ENCODE measurements at regions not wholly inside any gene's neighbourhood (a gene's known extent, or its start where the extent isn't known, plus 50 kb on each side); places are given as distances from the start of the nearest gene placed in this dataset.

- DNase-seq (ENCODE audit: low read depth in 3 of 3): no peak
Measured at GRCh38 chr3:10583798-10584708, 78.7 kb upstream of the ATP2B2 start.

- DNase-seq (ENCODE audit: low read depth in 3 of 3): no peak
Measured at GRCh38 chr3:10585945-10586344, 80.6 kb upstream of the ATP2B2 start.

DNA sequence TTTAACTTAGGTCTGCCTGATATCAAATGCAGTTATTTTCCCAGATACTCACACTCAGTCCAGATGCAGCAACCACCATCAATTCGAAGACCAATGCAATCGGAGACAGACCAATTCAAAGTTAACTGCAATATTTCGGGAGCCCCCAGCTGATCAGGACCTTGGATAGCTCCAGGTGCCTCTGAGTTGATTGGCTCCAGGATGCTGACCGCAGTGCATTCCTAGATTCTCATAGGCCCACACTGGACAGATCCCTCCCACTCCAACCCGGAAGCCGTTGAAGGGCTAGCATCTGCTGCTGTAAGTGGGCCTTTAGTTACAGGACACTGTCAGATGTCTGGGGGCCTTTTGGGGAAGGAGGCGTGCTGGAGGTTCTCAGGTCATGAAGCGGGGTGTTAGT, 89.5 kb upstream of the ATP2B2 start:
- peak in 2 of 3 experiments; percentile 7 to 26 for DNase-seq (ENCODE audit: low read depth in 3 of 3)

GRCh38 chr3:10596746-10597448, 91.5 kb upstream of the ATP2B2 start:
- DNase-seq (ENCODE audit: low read depth in 3 of 3): no peak

DNA sequence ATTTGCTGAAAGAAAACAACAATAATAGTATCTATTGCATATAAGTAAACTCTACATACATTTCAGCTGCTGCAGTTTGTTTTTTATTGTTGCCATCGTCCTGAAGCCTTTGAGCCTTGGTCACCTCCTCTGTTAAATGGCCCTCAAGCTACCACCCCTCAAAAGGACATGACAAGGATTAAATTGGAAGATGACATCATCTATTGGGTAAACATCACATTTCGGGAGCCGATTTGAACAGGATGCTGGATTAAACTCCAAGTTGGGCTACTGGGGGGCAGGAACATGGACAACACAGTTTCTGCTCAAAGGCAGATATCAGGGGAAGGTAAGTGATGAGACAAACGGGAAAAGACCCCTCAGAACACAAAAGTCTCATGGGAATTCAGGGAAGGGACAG, 92.3 kb upstream of the ATP2B2 start:
- no peak for DNase-seq (ENCODE audit: low read depth in 3 of 3)

GRCh38 chr3:10599017-10599416, 93.6 kb upstream of the ATP2B2 start:
- no peak for DNase-seq (ENCODE audit: low read depth in 3 of 3)

DNA sequence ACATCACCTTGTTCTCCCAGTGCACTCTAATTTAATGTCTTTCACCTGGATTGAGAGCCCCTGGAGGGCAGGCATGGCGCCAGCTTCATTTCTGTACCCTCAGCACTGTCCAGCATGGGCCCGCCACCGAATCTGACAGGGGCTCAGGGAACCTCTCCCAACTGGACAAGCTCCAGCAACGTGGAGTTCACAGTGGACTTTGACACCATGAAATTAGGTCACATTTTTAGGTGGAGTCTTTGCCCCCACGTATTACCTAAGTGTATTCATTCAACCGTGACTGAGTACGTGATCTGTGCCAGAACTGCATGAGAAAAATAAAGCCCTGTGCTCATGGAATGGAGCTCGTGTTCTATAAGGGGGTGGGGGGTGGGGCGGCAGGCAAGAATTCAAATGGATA, 94.1 kb upstream of the ATP2B2 start:
- no peak for DNase-seq (ENCODE audit: low read depth in 3 of 3)

DNA sequence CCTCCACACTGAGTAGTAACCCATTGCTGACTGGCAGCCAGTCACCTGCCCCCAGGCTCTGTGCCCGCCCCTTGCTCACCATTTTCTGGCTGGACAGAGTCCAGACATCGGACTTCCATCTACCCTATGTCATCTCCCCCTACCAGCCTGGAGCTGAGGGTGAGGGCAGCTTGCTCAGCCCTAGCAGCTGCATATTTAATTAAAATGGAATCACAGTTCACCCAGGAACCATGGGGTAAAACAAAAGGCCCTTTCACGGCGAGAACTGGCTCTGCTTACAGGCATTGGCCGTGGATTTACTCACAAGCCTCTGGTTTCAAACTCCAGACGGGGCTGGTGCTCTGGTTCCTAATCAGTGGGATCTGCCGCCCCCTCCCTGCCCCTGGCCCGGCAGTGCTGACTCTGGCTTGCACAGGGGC, 94.9 kb upstream of the ATP2B2 start:
- DNase-seq (ENCODE audit: low read depth in 3 of 3): no peak

GRCh38 chr3:10600726-10601125, 95.3 kb upstream of the ATP2B2 start:
- no peak for DNase-seq (ENCODE audit: low read depth in 3 of 3)

- no peak for DNase-seq (ENCODE audit: low read depth in 3 of 3)
Measured at GRCh38 chr3:10601151-10601856, 95.9 kb upstream of the ATP2B2 start.

DNA sequence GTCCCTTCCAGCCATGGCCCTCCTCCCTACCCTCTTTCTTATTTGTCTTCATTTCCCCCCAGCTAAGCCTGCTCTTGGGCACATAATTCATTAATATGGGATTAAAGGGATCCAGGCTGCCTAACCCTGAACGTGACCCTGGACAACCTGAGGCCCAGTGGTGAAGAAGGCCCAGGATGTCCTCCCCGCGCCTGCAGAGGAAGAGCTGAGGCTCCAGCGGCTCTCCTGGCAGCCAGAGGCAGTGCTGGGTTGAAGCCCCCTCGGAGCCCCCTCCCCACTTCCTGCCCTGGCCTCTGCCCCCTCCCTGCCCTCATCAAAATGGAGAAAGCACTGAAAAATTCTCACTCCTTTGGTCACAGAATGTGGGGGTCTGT, 96.5 kb upstream of the ATP2B2 start:
- no peak for DNase-seq (ENCODE audit: low read depth in 3 of 3)

GRCh38 chr3:10602271-10602670, 96.9 kb upstream of the ATP2B2 start:
- no peak for DNase-seq (ENCODE audit: low read depth in 3 of 3)

DNA sequence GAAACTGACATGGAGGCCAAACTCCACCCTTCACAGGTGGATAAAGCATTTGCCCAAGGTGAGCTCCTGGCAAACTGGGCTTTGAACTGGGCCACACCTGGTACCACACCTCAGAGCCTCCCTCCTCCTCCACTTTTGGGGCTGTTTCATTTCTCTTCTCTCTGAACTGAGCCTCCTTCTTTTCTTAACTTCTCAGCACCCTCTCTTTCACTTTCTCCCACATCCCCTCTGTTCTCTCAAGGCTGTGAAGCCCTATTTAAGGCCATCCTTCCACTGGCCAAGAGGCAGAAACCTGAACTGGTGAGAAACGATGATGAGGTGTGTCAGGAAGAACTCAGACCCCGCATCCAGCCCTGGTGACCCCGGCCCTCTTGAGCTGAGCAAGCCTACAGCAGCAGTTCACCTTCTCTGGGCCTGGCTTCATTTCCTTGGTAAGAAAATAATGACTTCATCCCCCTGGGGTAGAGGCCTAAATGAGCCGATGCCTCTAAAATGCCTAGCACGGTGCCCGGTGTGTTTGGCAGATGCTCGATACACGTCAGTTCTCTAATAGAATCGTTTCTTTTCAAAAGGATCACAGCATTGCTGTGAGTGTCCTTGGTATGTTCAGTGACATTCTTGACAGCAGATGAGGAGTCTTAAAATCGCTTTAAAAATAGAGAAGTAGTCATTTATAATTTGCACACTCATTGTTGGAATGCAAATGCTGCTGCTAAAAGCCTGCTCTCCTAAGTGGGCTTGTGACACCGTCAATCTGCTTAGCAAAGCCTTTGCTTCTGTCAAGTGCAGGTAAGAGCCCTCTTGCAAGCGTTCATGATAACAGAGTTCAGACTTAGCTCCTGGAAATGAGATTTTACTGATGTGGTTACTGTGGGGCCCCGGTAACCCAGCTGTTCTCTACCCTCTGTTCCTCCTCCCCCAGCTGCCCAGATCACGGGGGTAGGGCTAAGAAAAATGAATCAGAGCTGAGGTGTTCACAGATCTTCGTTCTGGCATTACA, 97.7 kb upstream of the ATP2B2 start:
- DNase-seq (ENCODE audit: low read depth in 3 of 3): peak; percentile 22 to 55 (median 39)

GRCh38 chr3:10609134-10609533, 103.7 kb upstream of the ATP2B2 start:
- DNase-seq (ENCODE audit: low read depth in 3 of 3): no peak

GRCh38 chr3:10614168-10614567, 108.8 kb upstream of the ATP2B2 start:
- no peak for DNase-seq (ENCODE audit: low read depth in 3 of 3)

DNA sequence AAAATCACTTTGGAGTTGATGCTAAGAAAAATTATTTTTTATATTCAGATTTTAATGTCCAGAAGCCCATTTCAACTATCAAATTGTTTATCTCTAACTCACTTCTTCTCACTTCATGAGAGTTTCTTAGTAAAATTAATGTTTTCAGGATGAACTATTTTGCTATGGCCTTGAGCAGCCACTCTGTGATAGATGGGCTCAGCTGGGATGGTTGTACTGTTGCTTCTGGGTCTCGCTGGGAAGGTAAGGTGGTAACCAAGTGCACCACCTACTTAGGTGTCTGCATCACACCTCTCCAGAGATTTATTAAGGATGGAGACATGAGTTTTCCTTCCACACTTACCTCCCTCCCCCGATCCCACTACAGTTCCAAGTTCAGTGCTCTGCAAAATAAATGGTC, 110.3 kb upstream of the ATP2B2 start:
- no peak for DNase-seq (ENCODE audit: low read depth in 3 of 3)

DNA sequence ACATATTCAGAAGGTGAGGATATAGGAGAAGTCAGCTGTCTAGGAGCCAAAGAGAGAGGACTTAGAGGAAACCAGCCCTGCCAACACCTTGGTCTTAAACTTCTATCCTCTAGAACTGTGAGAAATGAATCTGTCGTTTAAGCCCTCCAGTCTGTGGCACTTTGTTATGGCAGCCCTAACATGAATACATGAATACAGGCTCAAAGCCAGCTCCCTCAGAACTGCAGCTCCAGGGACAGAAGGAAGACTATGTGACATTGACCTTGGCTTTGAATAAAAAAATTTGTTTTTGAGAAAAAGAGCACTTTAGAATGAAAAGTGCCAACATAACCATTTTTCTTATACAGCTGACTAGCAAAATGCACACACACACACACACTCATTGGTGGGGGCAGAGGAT, 110.9 kb upstream of the ATP2B2 start:
- no peak for DNase-seq (ENCODE audit: low read depth in 3 of 3)

GRCh38 chr3:10619989-10620832, 114.8 kb upstream of the ATP2B2 start:
- no peak for DNase-seq (ENCODE audit: low read depth in 3 of 3)

GRCh38 chr3:10620833-10621082, 115.4 kb upstream of the ATP2B2 start:
- DNase-seq (ENCODE audit: low read depth in 3 of 3): no peak

DNA sequence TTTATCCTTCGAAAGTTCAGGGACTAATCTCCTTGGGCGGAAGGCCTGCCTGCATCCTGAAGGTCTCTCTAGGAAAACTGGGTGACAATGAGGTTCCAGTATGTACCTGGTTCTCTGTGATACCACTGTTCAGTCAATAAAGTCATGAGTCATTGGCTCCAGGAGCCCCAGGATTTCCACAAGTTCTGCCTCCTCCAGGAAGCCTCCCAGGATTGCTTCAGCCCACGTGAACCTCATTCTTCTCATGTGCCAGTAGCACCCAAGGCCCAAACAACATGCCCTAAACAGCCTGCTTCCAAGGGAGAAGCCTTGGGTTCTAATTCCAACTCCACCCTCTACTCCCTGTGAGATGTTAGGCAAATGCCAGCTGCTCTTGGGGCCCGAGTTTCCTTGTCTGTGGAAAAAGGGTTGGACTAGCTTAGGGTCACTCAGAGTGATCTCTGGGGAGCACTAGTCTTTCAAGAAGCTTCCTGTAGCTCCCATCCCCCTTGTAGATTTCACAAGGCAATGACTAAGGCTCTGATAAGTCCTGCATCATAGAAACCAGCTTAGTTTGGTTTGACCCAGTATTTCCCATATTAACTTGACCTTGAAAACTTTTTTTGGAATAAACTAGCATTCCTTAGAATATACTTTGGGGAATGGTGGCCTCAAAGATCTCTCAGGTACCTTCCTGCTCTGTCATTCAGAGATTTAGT, 118.3 kb upstream of the ATP2B2 start:
- DNase-seq (ENCODE audit: low read depth in 3 of 3): no peak

All from stimulated activated CD4-positive, alpha-beta T cell treated with anti-CD3 and anti-CD28 coated beads, TNF-alpha, amount 100 ng/mL, for 24 hours (primary cell).